EH (cell line): ENCODE measurements at regions not wholly inside any gene's neighbourhood (a gene's known extent, or its start where the extent isn't known, plus 50 kb on each side); places are given as distances from the start of the nearest gene placed in this dataset.
"Not testable (repeated sequence)": the region's sequence is repeated elsewhere in the genome, so short reads cannot be mapped to it uniquely, and the experiment has no call there.

ENCODE experiments used
- DNase-seq: peaks from one replicate; pipeline ENCODE4 v3.0.0-alpha.2; 2015; ENCODE audit warnings: low read depth

GRCh38 chr4:106594291-106594952 is 225.8 kb upstream of the GIMD1 start:
- peak; percentile 35 for DNase-seq

GRCh38 chr4:106588891-106589290 is 220.3 kb upstream of the GIMD1 start:
- no peak for DNase-seq

GRCh38 chr4:106587558-106587957 is 219.0 kb upstream of the GIMD1 start:
- DNase-seq, result peak; percentile 87

- DNase-seq, result peak; percentile 61
Measured at GRCh38 chr4:106585915-106586349, 217.4 kb upstream of the GIMD1 start.

- DNase-seq, result peak; percentile 58
Measured at GRCh38 chr4:106584337-106584989, 215.9 kb upstream of the GIMD1 start.

- peak; percentile 98 for DNase-seq
Measured at GRCh38 chr4:106583567-106583966, 215.0 kb upstream of the GIMD1 start.

GRCh38 chr4:106583108-106583507 is 214.5 kb upstream of the GIMD1 start:
- no peak for DNase-seq

- DNase-seq, result no peak
Measured at GRCh38 chr4:106582103-106582502, 213.5 kb upstream of the GIMD1 start.

GRCh38 chr4:106579236-106579635 is 210.7 kb upstream of the GIMD1 start:
- no peak for DNase-seq

- DNase-seq, result peak; percentile 36
Measured at GRCh38 chr4:106569146-106570031, 200.8 kb upstream of the GIMD1 start.

GRCh38 chr4:106565727-106566126 is 197.1 kb upstream of the GIMD1 start:
- DNase-seq, result no peak

GRCh38 chr4:106563637-106564036 is 195.1 kb upstream of the GIMD1 start:
- not testable (repeated sequence) for DNase-seq

- DNase-seq, result no peak
Measured at GRCh38 chr4:106551724-106552123, 183.1 kb upstream of the GIMD1 start.

- no peak for DNase-seq
Measured at GRCh38 chr4:106548446-106549044, 180.0 kb upstream of the GIMD1 start.

GRCh38 chr4:106546370-106546769 is 177.8 kb upstream of the GIMD1 start:
- no peak for DNase-seq

GRCh38 chr4:106542609-106543008 is 174.0 kb upstream of the GIMD1 start:
- DNase-seq, result peak; percentile 10

GRCh38 chr4:106541253-106541652 is 172.7 kb upstream of the GIMD1 start:
- DNase-seq, result peak; percentile 74

GRCh38 chr4:106530821-106531220 is 162.2 kb upstream of the GIMD1 start:
- no peak for DNase-seq

- no peak for DNase-seq
Measured at GRCh38 chr4:106530024-106530361, 161.4 kb upstream of the GIMD1 start.

- peak; percentile 56 for DNase-seq
Measured at GRCh38 chr4:106529348-106530023, 160.9 kb upstream of the GIMD1 start.

- DNase-seq, result peak; percentile 12
Measured at GRCh38 chr4:106527316-106527715, 158.7 kb upstream of the GIMD1 start.

- DNase-seq, result not testable (repeated sequence)
Measured at GRCh38 chr4:106525425-106525824, 156.8 kb upstream of the GIMD1 start.
